Neural cell (in vitro differentiated cells): ENCODE measurements at regions not wholly inside any gene's neighbourhood (a gene's known extent, or its start where the extent isn't known, plus 50 kb on each side); places are given as distances from the start of the nearest gene placed in this dataset.

Experiments
- CTCF ChIP-seq: fragments of 450-650 bp; IDR thresholded peaks from 2 replicates; pipeline ENCODE4 v1.5.1; 2014; ENCODE audit warnings: antibody characterized with exemption, mild to moderate bottlenecking, moderate library complexity; ENCODE audit not compliant: poor library complexity, severe bottlenecking
- EZH2 ChIP-seq: fragments of 200-600, 300-800 bp; shearing (Covaris generic), sonication (generic); IDR thresholded peaks from 2 replicates; pipeline ENCODE4 v1.6.1; 2014; ENCODE audit warnings: antibody characterized with exemption, low read length, borderline replicate concordance, mild to moderate bottlenecking; ENCODE audit not compliant: insufficient read depth, poor library complexity, severe bottlenecking
- MXI1 ChIP-seq: fragments of 450-650 bp; conservative IDR thresholded peaks from 2 replicates; pipeline ENCODE4 v1.6.1; 2014; ENCODE audit warnings: antibody characterized with exemption, mild to moderate bottlenecking; ENCODE audit not compliant: poor library complexity, severe bottlenecking
- POLR2AphosphoS5 ChIP-seq: IDR thresholded peaks from 2 replicates; pipeline ENCODE4 v1.6.1; 2012
- RAD21 ChIP-seq: fragments of 450-650 bp; conservative IDR thresholded peaks from 2 replicates; pipeline ENCODE4 v1.6.1; 2014; ENCODE audit warnings: antibody characterized with exemption, mild to moderate bottlenecking, moderate library complexity

DNA sequence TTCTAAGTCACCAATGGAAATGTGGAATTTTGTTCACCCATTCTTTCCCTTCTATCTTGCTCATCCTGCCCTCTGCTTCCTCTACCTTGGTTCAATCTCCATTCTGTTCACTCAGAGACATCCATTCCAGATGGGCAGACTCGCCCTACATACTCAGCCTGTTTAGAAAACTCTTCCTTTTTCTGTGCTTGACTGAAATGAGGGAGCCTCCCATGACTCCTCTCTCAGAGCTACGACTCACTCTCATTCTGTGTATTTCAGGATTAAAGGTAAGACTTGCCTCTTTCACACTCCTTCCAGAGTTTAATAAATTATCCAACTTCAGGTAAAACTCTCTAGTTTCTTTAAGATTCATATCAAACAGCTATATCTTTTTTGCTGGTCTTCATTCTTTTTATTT, 182.8 kb downstream of the HS3ST3A1 start:
- no peak for TF ChIP-seq POLR2AphosphoS5
- TF ChIP-seq CTCF, result no peak
- no peak for TF ChIP-seq EZH2
- no peak for TF ChIP-seq RAD21
- no peak for TF ChIP-seq MXI1
